GM12878 (cell line): ENCODE measurements at regions not wholly inside any gene's neighbourhood (a gene's known extent, or its start where the extent isn't known, plus 50 kb on each side); places are given as distances from the start of the nearest gene placed in this dataset.

Source experiments
- CBX3 ChIP-seq: fragments of 200-600 bp; sonication (generic); IDR thresholded peaks from 2 replicates; pipeline ENCODE4 v1.6.1; 2016; ENCODE audit warnings: low read depth, borderline replicate concordance
- PAX5 ChIP-seq: IDR thresholded peaks from 2 replicates; pipeline ENCODE4 v1.6.1; 2011; ENCODE audit warnings: low read depth, low read length, borderline replicate concordance
- TAF1 ChIP-seq: IDR thresholded peaks from 2 replicates; pipeline ENCODE4 v1.6.1; 2011; ENCODE audit warnings: mild to moderate bottlenecking, low read depth, low read length, borderline replicate concordance
- TBL1XR1 ChIP-seq: IDR thresholded peaks from 2 replicates; pipeline ENCODE4 v1.6.1; 2012; ENCODE audit warnings: low read depth, low read length, improper control_type of control experiment
- ZBTB4 ChIP-seq: fragments of 450-650 bp; formaldehyde crosslinking; IDR thresholded peaks from 2 replicates; pipeline ENCODE4 v1.4.0; 2022; ENCODE audit warnings: mild to moderate bottlenecking, moderate library complexity
- ZZZ3 ChIP-seq: IDR thresholded peaks from 2 replicates; pipeline ENCODE4 v1.6.1; 2011; ENCODE audit warnings: low read depth; ENCODE audit not compliant: control insufficient read depth, insufficient read length
- TF ChIP-seq, protein P1 (sequence below): fragments of 450-650 bp; IDR thresholded peaks from 2 replicates; pipeline ENCODE4 v1.6.1; 2017; ENCODE audit warnings: mild to moderate bottlenecking
- TF ChIP-seq, protein P2 (sequence below): IDR thresholded peaks from 2 replicates; pipeline ENCODE4 v1.6.1; 2011; ENCODE audit warnings: mild to moderate bottlenecking, low read depth, low read length, moderate library complexity; ENCODE audit not compliant: insufficient replicate concordance

GRCh38 chr20:60065741-60066437 is 107.7 kb downstream of the CDH26 start (continued):
- TF ChIP-seq ZBTB4 (CRISPR knock-in tag) (no peak), ZZZ3 (no peak), TAF1 (no peak), CBX3 (no peak), PAX5 (no peak), TBL1XR1 (no peak)
- TF ChIP-seq, protein P1, sequence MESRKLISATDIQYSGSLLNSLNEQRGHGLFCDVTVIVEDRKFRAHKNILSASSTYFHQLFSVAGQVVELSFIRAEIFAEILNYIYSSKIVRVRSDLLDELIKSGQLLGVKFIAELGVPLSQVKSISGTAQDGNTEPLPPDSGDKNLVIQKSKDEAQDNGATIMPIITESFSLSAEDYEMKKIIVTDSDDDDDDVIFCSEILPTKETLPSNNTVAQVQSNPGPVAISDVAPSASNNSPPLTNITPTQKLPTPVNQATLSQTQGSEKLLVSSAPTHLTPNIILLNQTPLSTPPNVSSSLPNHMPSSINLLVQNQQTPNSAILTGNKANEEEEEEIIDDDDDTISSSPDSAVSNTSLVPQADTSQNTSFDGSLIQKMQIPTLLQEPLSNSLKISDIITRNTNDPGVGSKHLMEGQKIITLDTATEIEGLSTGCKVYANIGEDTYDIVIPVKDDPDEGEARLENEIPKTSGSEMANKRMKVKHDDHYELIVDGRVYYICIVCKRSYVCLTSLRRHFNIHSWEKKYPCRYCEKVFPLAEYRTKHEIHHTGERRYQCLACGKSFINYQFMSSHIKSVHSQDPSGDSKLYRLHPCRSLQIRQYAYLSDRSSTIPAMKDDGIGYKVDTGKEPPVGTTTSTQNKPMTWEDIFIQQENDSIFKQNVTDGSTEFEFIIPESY, result no peak
- TF ChIP-seq, protein P2, sequence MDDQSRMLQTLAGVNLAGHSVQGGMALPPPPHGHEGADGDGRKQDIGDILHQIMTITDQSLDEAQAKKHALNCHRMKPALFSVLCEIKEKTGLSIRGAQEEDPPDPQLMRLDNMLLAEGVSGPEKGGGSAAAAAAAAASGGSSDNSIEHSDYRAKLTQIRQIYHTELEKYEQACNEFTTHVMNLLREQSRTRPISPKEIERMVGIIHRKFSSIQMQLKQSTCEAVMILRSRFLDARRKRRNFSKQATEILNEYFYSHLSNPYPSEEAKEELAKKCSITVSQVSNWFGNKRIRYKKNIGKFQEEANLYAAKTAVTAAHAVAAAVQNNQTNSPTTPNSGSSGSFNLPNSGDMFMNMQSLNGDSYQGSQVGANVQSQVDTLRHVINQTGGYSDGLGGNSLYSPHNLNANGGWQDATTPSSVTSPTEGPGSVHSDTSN, result no peak
